ENCODE measurements at regions not wholly inside any gene's neighbourhood (a gene's known extent, or its start where the extent isn't known, plus 50 kb on each side); places are given as distances from the start of the nearest gene placed in this dataset.

GRCh38 chr1:90381598-90381997 is 335.5 kb downstream of the BARHL2 start:
- TF ChIP-seq CTCF (IDR thresholded peaks at IDR 0.05) (no peak), POLR2A (IDR thresholded peaks at IDR 0.05) (no peak)

All from adrenal gland (tissue), 5 donors.